SK-N-SH (cell line): ENCODE measurements at regions not wholly inside any gene's neighbourhood (a gene's known extent, or its start where the extent isn't known, plus 50 kb on each side); places are given as distances from the start of the nearest gene placed in this dataset.

ENCODE experiments used
- CTCF ChIA-PET: fragments of 300-600, 350-600 bp; formaldehyde crosslinking; extraction: SDS; loops from one replicate; lab custom pipeline; 2021; lab: Yijun Ruan, JAX
- POLR2A ChIA-PET: fragments of 350-600 bp; sonication (Branson Sonifier 250); formaldehyde crosslinking; extraction: SDS; loops from one replicate; lab custom pipeline; 2020; ENCODE audit warnings: antibody characterized with exemption, inconsistent platforms; lab: Yijun Ruan, JAX
- DNase-seq: peaks from one replicate; pipeline ENCODE4 v3.0.0; 2012
- H2AFZ ChIP-seq: fragments of 200-600 bp; sonication (generic); 2 replicates; pipeline ENCODE4 v1.8.1; 2016; ENCODE audit warnings: antibody characterized with exemption, mild to moderate bottlenecking, low read depth
- H3F3A ChIP-seq: fragments of 200-600 bp; sonication (generic); replicated peaks from 2 replicates; pipeline ENCODE3; 2016; ENCODE audit warnings: antibody characterized with exemption, mild to moderate bottlenecking; ENCODE audit not compliant: insufficient read depth
- H3K27ac ChIP-seq, 2 experiments: fragments of 200-500 bp in 1 of 2; fragments of 200-600 bp in 1 of 2; sonication (Bioruptor generic) in 1 of 2; sonication (generic), shearing (Covaris generic) in 1 of 2; 2 replicates each; pipeline versions ENCODE4 v1.5.1 to v1.6.1; 2014 to 2016; ENCODE audit warnings: low read depth in 2 of 2, inconsistent platforms in 1 of 2, low read length in 1 of 2, mild to moderate bottlenecking in 1 of 2, mixed read lengths in 1 of 2
- H3K27me3 ChIP-seq: fragments of 200-600 bp; sonication (generic), shearing (Covaris generic); 2 replicates; pipeline ENCODE4 v1.6.1; 2016; ENCODE audit warnings: mixed run types; ENCODE audit not compliant: insufficient read depth
- H3K36me3 ChIP-seq, 2 experiments: fragments of 200-500 bp in 1 of 2; fragments of 200-600 bp in 1 of 2; sonication (Bioruptor generic) in 1 of 2; sonication (generic) in 1 of 2; replicated peaks in 1 of 2; 2 replicates each; pipeline versions ENCODE3 to v1.5.1; 2014 to 2016; ENCODE audit warnings: low read length in 1 of 2, mild to moderate bottlenecking in 1 of 2; ENCODE audit not compliant: insufficient read depth in 2 of 2, control insufficient read depth in 1 of 2
- H3K4me1 ChIP-seq, 2 experiments: fragments of 200-500 bp in 1 of 2; fragments of 200-600 bp in 1 of 2; sonication (Bioruptor generic) in 1 of 2; sonication (generic), shearing (Covaris generic) in 1 of 2; 2 replicates each; pipeline versions ENCODE4 v1.5.1 to v1.6.1; 2014 to 2016; ENCODE audit warnings: low read depth in 1 of 2, low read length in 1 of 2, mixed run types in 1 of 2; ENCODE audit not compliant: insufficient read depth in 2 of 2, control insufficient read depth in 1 of 2
- H3K4me2 ChIP-seq: fragments of 200-600 bp; sonication (generic), shearing (Covaris generic); 2 replicates; pipeline ENCODE4 v1.6.1; 2017; ENCODE audit warnings: mixed run types
- H3K4me3 ChIP-seq, 2 experiments: fragments of 200-500 bp in 1 of 2; fragments of 200-600 bp in 1 of 2; sonication (Bioruptor generic) in 1 of 2; sonication (generic), shearing (Covaris generic) in 1 of 2; 2 replicates each; pipeline versions ENCODE4 v1.5.1 to v1.8.1; 2014 to 2016; ENCODE audit warnings: low read depth in 2 of 2, inconsistent platforms in 1 of 2, low read length in 1 of 2, mild to moderate bottlenecking in 1 of 2, mixed read lengths in 1 of 2, moderate library complexity in 1 of 2
- H3K79me2 ChIP-seq: fragments of 200-600 bp; sonication (generic); 2 replicates; pipeline ENCODE4 v1.8.1; 2017; ENCODE audit warnings: mild to moderate bottlenecking; ENCODE audit not compliant: insufficient read depth
- H3K9ac ChIP-seq: fragments of 200-600 bp; sonication (generic); 2 replicates; pipeline ENCODE4 v1.6.1; 2017; ENCODE audit warnings: mixed run types
- H3K9me2 ChIP-seq: fragments of 200-600 bp; sonication (generic); 2 replicates; pipeline ENCODE4 v1.6.1; 2017; ENCODE audit warnings: mixed run types
- H3K9me3 ChIP-seq: fragments of 200-600 bp; sonication (generic); 2 replicates; pipeline ENCODE4 v1.6.1; 2017; ENCODE audit warnings: mixed run types, mild to moderate bottlenecking, moderate library complexity
- H4K20me1 ChIP-seq: fragments of 200-600 bp; sonication (generic); 2 replicates; pipeline ENCODE4 v1.6.1; 2017; ENCODE audit warnings: mild to moderate bottlenecking, mixed run types; ENCODE audit not compliant: insufficient read depth
- CHD2 ChIP-seq: fragments of 150-350 bp; IDR thresholded peaks from 2 replicates; pipeline ENCODE4 v1.6.1; 2018; ENCODE audit warnings: low read length; ENCODE audit not compliant: partially characterized antibody
- FOSL2 ChIP-seq: IDR thresholded peaks from 2 replicates; pipeline ENCODE4 v1.4.0; 2012; ENCODE audit warnings: low read depth, mild to moderate bottlenecking, moderate library complexity, borderline replicate concordance
- FOXJ3 ChIP-seq: sonication (generic); formaldehyde crosslinking; IDR thresholded peaks from 2 replicates; pipeline ENCODE4 v1.5.1; 2020; ENCODE audit warnings: mild to moderate bottlenecking, missing genetic modification reagents
- FOXM1 ChIP-seq: IDR thresholded peaks from 2 replicates; pipeline ENCODE4 v1.4.0; 2012; ENCODE audit warnings: low read depth, mild to moderate bottlenecking
- IRF3 ChIP-seq: fragments of 150-350 bp; IDR thresholded peaks from 2 replicates; pipeline ENCODE4 v1.6.1; 2016; ENCODE audit warnings: mild to moderate bottlenecking, low read depth, low read length
- MEF2A ChIP-seq: IDR thresholded peaks from 2 replicates; pipeline ENCODE4 v1.4.0; 2012; ENCODE audit warnings: low read depth, borderline replicate concordance
- NRF1 ChIP-seq: IDR thresholded peaks from 2 replicates; pipeline ENCODE4 v1.6.1; 2012; ENCODE audit warnings: low read depth, mild to moderate bottlenecking, low read length
- RCOR1 ChIP-seq: fragments of 150-350 bp; IDR thresholded peaks from 2 replicates; pipeline ENCODE4 v1.6.1; 2017; ENCODE audit warnings: antibody characterized with exemption, low read length
- SIN3A ChIP-seq: IDR thresholded peaks from 2 replicates; pipeline ENCODE4 v1.6.1; 2012; ENCODE audit warnings: low read depth, mild to moderate bottlenecking, low read length, moderate library complexity, borderline replicate concordance
- SMC3 ChIP-seq: IDR thresholded peaks from 2 replicates; pipeline ENCODE4 v1.6.1; 2012; ENCODE audit warnings: low read depth, low read length, improper control_type of control experiment
- USF1 ChIP-seq: IDR thresholded peaks from 2 replicates; pipeline ENCODE4 v1.4.0; 2012; ENCODE audit warnings: low read depth, borderline replicate concordance
- YY1 ChIP-seq: IDR thresholded peaks from 2 replicates; pipeline ENCODE4 v1.4.0; 2012; ENCODE audit warnings: low read depth, mild to moderate bottlenecking
- WGBS: methylation state at CpG from one replicate; pipeline ENCODE4 v1.1.6; 2017; ENCODE audit warnings: low lambda C conversion rate; 5-methylcytosine and 5-hydroxymethylcytosine counted together
- TF ChIP-seq, protein P1 (sequence below): IDR thresholded peaks from 2 replicates; pipeline ENCODE4 v1.4.0; 2012; ENCODE audit warnings: low read depth, borderline replicate concordance
- TF ChIP-seq, protein P2 (sequence below): IDR thresholded peaks from 2 replicates; pipeline ENCODE4 v1.6.1; 2012; ENCODE audit warnings: mild to moderate bottlenecking, low read depth, low read length, moderate library complexity
- TF ChIP-seq, protein P3 (sequence below): fragments of 150-350 bp; IDR thresholded peaks from 2 replicates; pipeline ENCODE4 v1.6.1; 2017; ENCODE audit warnings: antibody characterized with exemption, low read length, low read depth, borderline replicate concordance

DNA sequence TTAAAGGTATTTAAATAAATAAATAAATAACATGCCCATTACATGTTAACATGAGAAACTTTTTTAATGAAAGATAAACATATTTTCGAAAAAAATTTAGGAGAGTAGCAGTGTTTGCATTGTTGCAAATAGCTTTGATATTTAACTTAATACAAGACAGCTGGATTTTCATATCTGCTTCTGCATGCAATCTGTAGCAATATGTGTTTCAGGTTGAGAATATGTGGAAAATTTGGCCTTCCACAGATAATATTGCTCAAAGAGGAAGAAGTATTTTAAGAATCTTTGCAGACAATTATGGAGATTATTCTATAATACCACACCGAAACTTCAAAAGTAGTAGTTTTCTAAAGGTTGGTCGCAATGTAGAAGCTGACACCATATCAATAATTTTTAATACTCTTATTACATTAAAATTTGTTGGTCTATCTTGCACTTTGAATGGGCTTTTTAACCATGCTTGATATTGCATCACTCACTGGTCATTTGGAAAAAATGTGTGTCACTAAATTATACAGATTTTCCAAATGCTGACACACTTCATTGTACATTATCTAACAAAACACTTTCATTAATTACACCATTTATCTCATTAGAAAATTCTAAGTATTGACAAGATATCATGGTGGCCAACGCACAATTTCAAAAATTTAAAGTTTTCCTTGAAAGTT is 229.8 kb upstream of the HDAC9 start:
- H3F3A ChIP-seq = no peaks in the 10 kb centered on the region
- no peaks in the 10 kb centered on the region for H3K9me2 ChIP-seq
- no peaks in the 10 kb centered on the region; a peak in 1 of 4 replicates for H3K4me1 ChIP-seq
- H3K4me3 ChIP-seq = no peak overlapping the region
- H3K79me2 ChIP-seq = no peaks in the 10 kb centered on the region
- WGBS = 12% methylated on average over 4 of the region's 4 CpGs
- TF ChIP-seq CHD2 (no peak), FOXM1 (no peak), FOSL2 (no peak), SMC3 (no peak), FOXJ3 (CRISPR knock-in tag) (no peak), IRF3 (no peak), USF1 (no peak), MEF2A (no peak), SIN3A (no peak), RCOR1 (no peak), NRF1 (no peak), YY1 (no peak)
- TF ChIP-seq, protein P1, sequence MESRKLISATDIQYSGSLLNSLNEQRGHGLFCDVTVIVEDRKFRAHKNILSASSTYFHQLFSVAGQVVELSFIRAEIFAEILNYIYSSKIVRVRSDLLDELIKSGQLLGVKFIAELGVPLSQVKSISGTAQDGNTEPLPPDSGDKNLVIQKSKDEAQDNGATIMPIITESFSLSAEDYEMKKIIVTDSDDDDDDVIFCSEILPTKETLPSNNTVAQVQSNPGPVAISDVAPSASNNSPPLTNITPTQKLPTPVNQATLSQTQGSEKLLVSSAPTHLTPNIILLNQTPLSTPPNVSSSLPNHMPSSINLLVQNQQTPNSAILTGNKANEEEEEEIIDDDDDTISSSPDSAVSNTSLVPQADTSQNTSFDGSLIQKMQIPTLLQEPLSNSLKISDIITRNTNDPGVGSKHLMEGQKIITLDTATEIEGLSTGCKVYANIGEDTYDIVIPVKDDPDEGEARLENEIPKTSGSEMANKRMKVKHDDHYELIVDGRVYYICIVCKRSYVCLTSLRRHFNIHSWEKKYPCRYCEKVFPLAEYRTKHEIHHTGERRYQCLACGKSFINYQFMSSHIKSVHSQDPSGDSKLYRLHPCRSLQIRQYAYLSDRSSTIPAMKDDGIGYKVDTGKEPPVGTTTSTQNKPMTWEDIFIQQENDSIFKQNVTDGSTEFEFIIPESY = no peak
- TF ChIP-seq, protein P2, sequence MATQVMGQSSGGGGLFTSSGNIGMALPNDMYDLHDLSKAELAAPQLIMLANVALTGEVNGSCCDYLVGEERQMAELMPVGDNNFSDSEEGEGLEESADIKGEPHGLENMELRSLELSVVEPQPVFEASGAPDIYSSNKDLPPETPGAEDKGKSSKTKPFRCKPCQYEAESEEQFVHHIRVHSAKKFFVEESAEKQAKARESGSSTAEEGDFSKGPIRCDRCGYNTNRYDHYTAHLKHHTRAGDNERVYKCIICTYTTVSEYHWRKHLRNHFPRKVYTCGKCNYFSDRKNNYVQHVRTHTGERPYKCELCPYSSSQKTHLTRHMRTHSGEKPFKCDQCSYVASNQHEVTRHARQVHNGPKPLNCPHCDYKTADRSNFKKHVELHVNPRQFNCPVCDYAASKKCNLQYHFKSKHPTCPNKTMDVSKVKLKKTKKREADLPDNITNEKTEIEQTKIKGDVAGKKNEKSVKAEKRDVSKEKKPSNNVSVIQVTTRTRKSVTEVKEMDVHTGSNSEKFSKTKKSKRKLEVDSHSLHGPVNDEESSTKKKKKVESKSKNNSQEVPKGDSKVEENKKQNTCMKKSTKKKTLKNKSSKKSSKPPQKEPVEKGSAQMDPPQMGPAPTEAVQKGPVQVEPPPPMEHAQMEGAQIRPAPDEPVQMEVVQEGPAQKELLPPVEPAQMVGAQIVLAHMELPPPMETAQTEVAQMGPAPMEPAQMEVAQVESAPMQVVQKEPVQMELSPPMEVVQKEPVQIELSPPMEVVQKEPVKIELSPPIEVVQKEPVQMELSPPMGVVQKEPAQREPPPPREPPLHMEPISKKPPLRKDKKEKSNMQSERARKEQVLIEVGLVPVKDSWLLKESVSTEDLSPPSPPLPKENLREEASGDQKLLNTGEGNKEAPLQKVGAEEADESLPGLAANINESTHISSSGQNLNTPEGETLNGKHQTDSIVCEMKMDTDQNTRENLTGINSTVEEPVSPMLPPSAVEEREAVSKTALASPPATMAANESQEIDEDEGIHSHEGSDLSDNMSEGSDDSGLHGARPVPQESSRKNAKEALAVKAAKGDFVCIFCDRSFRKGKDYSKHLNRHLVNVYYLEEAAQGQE = no peak
- TF ChIP-seq, protein P3, sequence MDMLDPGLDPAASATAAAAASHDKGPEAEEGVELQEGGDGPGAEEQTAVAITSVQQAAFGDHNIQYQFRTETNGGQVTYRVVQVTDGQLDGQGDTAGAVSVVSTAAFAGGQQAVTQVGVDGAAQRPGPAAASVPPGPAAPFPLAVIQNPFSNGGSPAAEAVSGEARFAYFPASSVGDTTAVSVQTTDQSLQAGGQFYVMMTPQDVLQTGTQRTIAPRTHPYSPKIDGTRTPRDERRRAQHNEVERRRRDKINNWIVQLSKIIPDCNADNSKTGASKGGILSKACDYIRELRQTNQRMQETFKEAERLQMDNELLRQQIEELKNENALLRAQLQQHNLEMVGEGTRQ = no peak
- H4K20me1 ChIP-seq = no peaks in the 10 kb centered on the region
- DNase-seq = no peak
- H3K27me3 ChIP-seq = no peaks in the 10 kb centered on the region
- ChIA-PET POLR2A (no interaction called here), CTCF (interaction anchor here (1.2 to 1.8 kb wide), 2 partner anchors 16 to 17 kb away, joined by 3 to 4 read pairs; no protein-coding TSS in a partner anchor)
- no peak overlapping the region for H3K27ac ChIP-seq
- H3K4me2 ChIP-seq = no peak overlapping the region
- no peak overlapping the region for H3K9ac ChIP-seq
- H3K9me3 ChIP-seq = peaks cover 8% of the 10 kb centered on the region; the same call in 1 of the 2 replicates
- 0 out of 2 replicates have a peak overlapping the region, but pooled peaks have one; percentile 7 for H2AFZ ChIP-seq
- no peaks in the 10 kb centered on the region for H3K36me3 ChIP-seq
